ENCODE measurements at regions not wholly inside any gene's neighbourhood (a gene's known extent, or its start where the extent isn't known, plus 50 kb on each side); places are given as distances from the start of the nearest gene placed in this dataset.

DNA sequence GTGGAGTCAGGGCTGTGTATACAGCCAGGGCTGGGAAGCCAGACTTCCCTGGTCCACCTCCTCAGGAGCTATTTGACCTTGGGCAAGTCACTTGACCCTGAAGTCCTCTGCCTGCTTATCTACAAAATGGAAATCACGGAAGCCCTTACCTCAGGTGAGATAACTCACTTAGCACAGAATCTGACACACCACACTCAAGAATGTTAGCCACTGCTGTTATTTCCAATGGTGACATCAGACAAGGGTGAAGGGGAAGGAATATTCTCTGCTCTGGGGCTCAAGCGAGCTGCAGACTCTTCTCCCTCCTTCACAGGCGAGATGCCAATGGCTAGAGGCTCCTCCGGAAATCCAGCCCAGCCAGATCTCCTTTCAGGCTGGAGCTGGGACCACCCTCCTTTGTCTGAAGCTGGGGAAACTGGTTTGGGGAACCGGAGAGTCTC, 189.6 kb downstream of the HAUS1 start:
- no peak for DNase-seq
- no peaks in the 10 kb centered on the region for H3K9me3 Mint-ChIP-seq (ENCODE audit: insufficient read depth)
- H3K4me1 Mint-ChIP-seq = peaks cover 8% of the 10 kb centered on the region
- Histone ChIP-seq H3K79me2 (ENCODE audit: control insufficient read depth, insufficient read depth, low read length) (no peaks in the 10 kb centered on the region), H4K20me1 (ENCODE audit: control insufficient read depth, insufficient read depth, low read length, poor library complexity, severe bottlenecking) (no peaks in the 10 kb centered on the region), H3K27me3 (replicated peaks in 1 of 4; ENCODE audit: control extremely low read depth in 1 of 4, control insufficient read depth in 3 of 4, insufficient read depth in 4 of 4, low read length in 3 of 4) (no peaks in the 10 kb centered on the region), H3K27ac (ENCODE audit: low read length in 2 of 2) (no peak overlapping the region), H3K4me2 (replicated peaks; ENCODE audit: low read depth, low read length, poor library complexity, severe bottlenecking) (no peak overlapping the region), H3K36me3 (replicated peaks in 1 of 2; ENCODE audit: control extremely low read depth in 1 of 2, control insufficient read depth in 1 of 2, extremely low read depth in 1 of 2, insufficient read depth in 2 of 2, low read length in 1 of 2) (no peaks in the 10 kb centered on the region), H2AFZ (ENCODE audit: insufficient read depth, low read depth, low read length, poor library complexity, severe bottlenecking) (no peak overlapping the region), H3K4me3 (ENCODE audit: control extremely low read depth in 1 of 5, extremely low read depth in 1 of 5, insufficient read depth in 1 of 5, low read depth in 2 of 5, low read length in 4 of 5) (no peak overlapping the region), H3K4me1 (ENCODE audit: control insufficient read depth in 2 of 2, insufficient read depth in 2 of 2, low read length in 2 of 2) (no peaks in the 10 kb centered on the region), H3K9ac (ENCODE audit: low read length) (no peak overlapping the region), H3K9me3 (ENCODE audit: control extremely low read depth in 1 of 3, control insufficient read depth in 2 of 3, insufficient read depth in 1 of 3, low read length in 2 of 3) (no peaks in the 10 kb centered on the region)
- ChIA-PET POLR2A (no interaction called here), CTCF (no interaction called here)
- intact Hi-C loops (cut with micrococcal nuclease) = no loop called here
- no peak overlapping the region for H3K4me3 Mint-ChIP-seq
- WGBS (ENCODE audit: insufficient coverage) = 89% methylated on average over 4 of the region's 5 CpGs
- ATAC-seq (ENCODE audit: low read depth) = no peak
- no peak for TF ChIP-seq EZH2 (IDR thresholded peaks at IDR 0.05; ENCODE audit: borderline replicate concordance, insufficient read depth, low read depth, low read length, poor library complexity, severe bottlenecking)
- TF ChIP-seq, protein P1, sequence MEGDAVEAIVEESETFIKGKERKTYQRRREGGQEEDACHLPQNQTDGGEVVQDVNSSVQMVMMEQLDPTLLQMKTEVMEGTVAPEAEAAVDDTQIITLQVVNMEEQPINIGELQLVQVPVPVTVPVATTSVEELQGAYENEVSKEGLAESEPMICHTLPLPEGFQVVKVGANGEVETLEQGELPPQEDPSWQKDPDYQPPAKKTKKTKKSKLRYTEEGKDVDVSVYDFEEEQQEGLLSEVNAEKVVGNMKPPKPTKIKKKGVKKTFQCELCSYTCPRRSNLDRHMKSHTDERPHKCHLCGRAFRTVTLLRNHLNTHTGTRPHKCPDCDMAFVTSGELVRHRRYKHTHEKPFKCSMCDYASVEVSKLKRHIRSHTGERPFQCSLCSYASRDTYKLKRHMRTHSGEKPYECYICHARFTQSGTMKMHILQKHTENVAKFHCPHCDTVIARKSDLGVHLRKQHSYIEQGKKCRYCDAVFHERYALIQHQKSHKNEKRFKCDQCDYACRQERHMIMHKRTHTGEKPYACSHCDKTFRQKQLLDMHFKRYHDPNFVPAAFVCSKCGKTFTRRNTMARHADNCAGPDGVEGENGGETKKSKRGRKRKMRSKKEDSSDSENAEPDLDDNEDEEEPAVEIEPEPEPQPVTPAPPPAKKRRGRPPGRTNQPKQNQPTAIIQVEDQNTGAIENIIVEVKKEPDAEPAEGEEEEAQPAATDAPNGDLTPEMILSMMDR (IDR thresholded peaks at IDR 0.05) = no peak
- H3K27ac Mint-ChIP-seq = no peak overlapping the region
- H3K27me3 Mint-ChIP-seq = peaks cover 4% of the 10 kb centered on the region

DNA sequence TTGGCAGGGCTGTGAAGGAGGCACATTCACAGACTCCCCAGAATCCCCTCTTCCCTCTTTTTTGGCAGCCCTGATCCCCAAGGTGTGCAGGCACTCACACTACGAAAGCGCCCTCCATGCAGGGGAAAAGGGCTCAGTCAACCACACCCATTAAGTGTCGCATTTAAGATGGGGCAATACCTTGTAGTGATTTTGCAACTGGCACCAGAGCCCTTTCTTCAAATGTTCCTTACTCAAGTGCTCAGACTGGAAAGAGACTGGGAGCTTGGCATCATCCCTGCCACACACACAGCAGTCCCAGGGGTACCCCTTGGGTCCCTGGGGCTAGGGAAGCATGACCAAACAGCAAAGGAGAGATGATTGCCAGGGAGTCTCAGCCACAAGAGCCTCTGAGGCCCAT, 190.1 kb downstream of the HAUS1 start:
- TF ChIP-seq, protein P1 (IDR thresholded peaks at IDR 0.05) = no peak
- no peak for TF ChIP-seq EZH2 (IDR thresholded peaks at IDR 0.05; ENCODE audit: borderline replicate concordance, insufficient read depth, low read depth, low read length, poor library complexity, severe bottlenecking)
- H3K4me3 Mint-ChIP-seq = no peak overlapping the region
- H3K27ac ChIP-seq (ENCODE audit: low read length in 2 of 2) = no peak overlapping the region
- no peak overlapping the region for H3K4me2 ChIP-seq (replicated peaks; ENCODE audit: low read depth, low read length, poor library complexity, severe bottlenecking)
- H3K79me2 ChIP-seq (ENCODE audit: control insufficient read depth, insufficient read depth, low read length) = no peaks in the 10 kb centered on the region
- H3K36me3 ChIP-seq (replicated peaks in 1 of 2; ENCODE audit: control extremely low read depth in 1 of 2, control insufficient read depth in 1 of 2, extremely low read depth in 1 of 2, insufficient read depth in 2 of 2, low read length in 1 of 2) = no peaks in the 10 kb centered on the region
- H2AFZ ChIP-seq (ENCODE audit: insufficient read depth, low read depth, low read length, poor library complexity, severe bottlenecking) = no peak overlapping the region
- no peak overlapping the region for H3K9ac ChIP-seq (ENCODE audit: low read length)
- ATAC-seq (ENCODE audit: low read depth) (no peak), DNase-seq (no peak)
- H3K27me3 ChIP-seq (replicated peaks in 1 of 4; ENCODE audit: control extremely low read depth in 1 of 4, control insufficient read depth in 3 of 4, insufficient read depth in 4 of 4, low read length in 3 of 4) = no peaks in the 10 kb centered on the region
- ChIA-PET POLR2A (no interaction called here), CTCF (no interaction called here)
- no peaks in the 10 kb centered on the region for H3K9me3 ChIP-seq (ENCODE audit: control extremely low read depth in 1 of 3, control insufficient read depth in 2 of 3, insufficient read depth in 1 of 3, low read length in 2 of 3)
- WGBS (ENCODE audit: insufficient coverage) = 100% methylated on average over 2 of the region's 3 CpGs
- no peaks in the 10 kb centered on the region for H4K20me1 ChIP-seq (ENCODE audit: control insufficient read depth, insufficient read depth, low read length, poor library complexity, severe bottlenecking)
- peaks cover 8% of the 10 kb centered on the region for H3K4me1 Mint-ChIP-seq
- intact Hi-C loops (cut with micrococcal nuclease) = no loop called here
- no peaks in the 10 kb centered on the region for H3K4me1 ChIP-seq (ENCODE audit: control insufficient read depth in 2 of 2, insufficient read depth in 2 of 2, low read length in 2 of 2)
- no peak overlapping the region for H3K27ac Mint-ChIP-seq
- peaks cover 6% of the 10 kb centered on the region for H3K27me3 Mint-ChIP-seq
- H3K4me3 ChIP-seq (ENCODE audit: control extremely low read depth in 1 of 5, extremely low read depth in 1 of 5, insufficient read depth in 1 of 5, low read depth in 2 of 5, low read length in 4 of 5) = no peak overlapping the region
- no peaks in the 10 kb centered on the region for H3K9me3 Mint-ChIP-seq (ENCODE audit: insufficient read depth)

Data from B cell (primary cell).